ENCODE measurements at regions not wholly inside any gene's neighbourhood (a gene's known extent, or its start where the extent isn't known, plus 50 kb on each side); places are given as distances from the start of the nearest gene placed in this dataset.

DNA sequence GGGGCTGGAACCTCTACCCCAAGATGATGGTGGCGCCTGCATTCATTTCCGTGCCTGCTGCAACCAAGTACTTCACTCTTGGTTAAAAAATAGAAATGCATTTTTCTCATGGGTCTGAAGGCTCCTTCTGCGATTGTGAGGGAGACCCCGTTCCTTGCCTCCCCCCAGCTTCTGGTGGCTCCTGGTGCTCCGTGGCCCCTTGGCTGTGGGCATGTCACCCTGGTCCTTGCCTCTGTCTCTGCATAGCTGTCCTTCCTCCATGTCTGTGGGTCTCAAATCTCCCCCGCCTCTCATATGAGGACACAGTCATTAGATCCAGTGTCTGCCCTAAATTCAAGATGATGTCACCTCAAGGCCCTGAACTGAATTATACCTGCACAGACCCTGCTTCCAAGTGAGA lies 317.9 kb downstream of the TCERG1L start:
- TF ChIP-seq, protein P1, sequence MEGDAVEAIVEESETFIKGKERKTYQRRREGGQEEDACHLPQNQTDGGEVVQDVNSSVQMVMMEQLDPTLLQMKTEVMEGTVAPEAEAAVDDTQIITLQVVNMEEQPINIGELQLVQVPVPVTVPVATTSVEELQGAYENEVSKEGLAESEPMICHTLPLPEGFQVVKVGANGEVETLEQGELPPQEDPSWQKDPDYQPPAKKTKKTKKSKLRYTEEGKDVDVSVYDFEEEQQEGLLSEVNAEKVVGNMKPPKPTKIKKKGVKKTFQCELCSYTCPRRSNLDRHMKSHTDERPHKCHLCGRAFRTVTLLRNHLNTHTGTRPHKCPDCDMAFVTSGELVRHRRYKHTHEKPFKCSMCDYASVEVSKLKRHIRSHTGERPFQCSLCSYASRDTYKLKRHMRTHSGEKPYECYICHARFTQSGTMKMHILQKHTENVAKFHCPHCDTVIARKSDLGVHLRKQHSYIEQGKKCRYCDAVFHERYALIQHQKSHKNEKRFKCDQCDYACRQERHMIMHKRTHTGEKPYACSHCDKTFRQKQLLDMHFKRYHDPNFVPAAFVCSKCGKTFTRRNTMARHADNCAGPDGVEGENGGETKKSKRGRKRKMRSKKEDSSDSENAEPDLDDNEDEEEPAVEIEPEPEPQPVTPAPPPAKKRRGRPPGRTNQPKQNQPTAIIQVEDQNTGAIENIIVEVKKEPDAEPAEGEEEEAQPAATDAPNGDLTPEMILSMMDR (conservative IDR thresholded peaks at IDR 0.05; ENCODE audit: low read depth in 2 of 2), result no peak
- TF ChIP-seq NANOG (IDR thresholded peaks at IDR 0.05; ENCODE audit: borderline replicate concordance) (no peak), EZH2 (IDR thresholded peaks at IDR 0.05; ENCODE audit: low read depth, unreplicated experiment) (no peak), STAT1 (IDR thresholded peaks at IDR 0.05; ENCODE audit: unreplicated experiment) (no peak), EZH2phosphoT487 (IDR thresholded peaks at IDR 0.05; ENCODE audit: unreplicated experiment) (no peak), JUNB (IDR thresholded peaks at IDR 0.05; ENCODE audit: unreplicated experiment) (no peak)

Measured in GM23338 (cell line).